Caco-2 (cell line): ENCODE measurements at regions not wholly inside any gene's neighbourhood (a gene's known extent, or its start where the extent isn't known, plus 50 kb on each side); places are given as distances from the start of the nearest gene placed in this dataset.

Source experiments
- BruUV-seq: library from RNA; stranded (reverse); fragments of 400-500 nt; replicated peaks from 2 replicates; lab custom pipeline; 2021; lab: Mats Ljungman, UMichigan
- CTCF ChIA-PET: fragments of 300-600 bp; sonication (Branson Sonifier 250); formaldehyde crosslinking; loops from one replicate; lab custom pipeline; 2022; ENCODE audit warnings: antibody characterized with exemption; lab: Charles Lee
- POLR2A ChIA-PET: fragments of 300-600 bp; sonication (Branson Sonifier 250); formaldehyde crosslinking; loops from one replicate; lab custom pipeline; 2022; ENCODE audit warnings: antibody characterized with exemption; lab: Charles Lee
- DNase-seq, 2 experiments: peaks; one replicate each; pipeline versions ENCODE4 v3.0.0 to v3.0.0-alpha.2; 2020 to 2022
- H3K27me3 ChIP-seq: replicated peaks from 2 replicates; pipeline ENCODE4 v1.6.0; 2011; ENCODE audit warnings: low read length; ENCODE audit not compliant: control insufficient read depth, insufficient read depth
- H3K36me3 ChIP-seq: 2 replicates; pipeline ENCODE4 v1.5.1; 2011; ENCODE audit warnings: low read length; ENCODE audit not compliant: control insufficient read depth, insufficient read depth
- H3K4me1 ChIP-seq: fragments of 250-450 bp; sonication (Bioruptor Pico); 2 replicates; pipeline ENCODE4 v1.5.1; 2020; ENCODE audit warnings: mild to moderate bottlenecking
- H3K4me3 ChIP-seq: 2 replicates; pipeline ENCODE4 v1.5.1; 2011; ENCODE audit warnings: low read depth, mild to moderate bottlenecking, control low read depth, low read length
- H3K9me3 ChIP-seq: fragments of 250-450 bp; sonication (Bioruptor Pico); 2 replicates; pipeline ENCODE4 v1.5.1; 2020; ENCODE audit warnings: mild to moderate bottlenecking, moderate library complexity
- H3K27ac Mint-ChIP-seq: one replicate; pipeline ENCODE4 v1.8.0; 2022; ENCODE audit warnings: mixed read lengths; ENCODE audit not compliant: unreplicated experiment
- H3K27me3 Mint-ChIP-seq: one replicate; pipeline ENCODE4 v1.8.0; 2022; ENCODE audit warnings: mixed read lengths; ENCODE audit not compliant: insufficient read depth, unreplicated experiment
- H3K36me3 Mint-ChIP-seq: one replicate; pipeline ENCODE4 v1.8.0; 2022; ENCODE audit warnings: mild to moderate bottlenecking, mixed read lengths; ENCODE audit not compliant: insufficient read depth, unreplicated experiment
- H3K4me1 Mint-ChIP-seq: one replicate; pipeline ENCODE4 v1.8.0; 2022; ENCODE audit warnings: low read depth, mixed read lengths; ENCODE audit not compliant: unreplicated experiment
- H3K4me3 Mint-ChIP-seq: one replicate; pipeline ENCODE4 v1.8.0; 2022; ENCODE audit warnings: mild to moderate bottlenecking, moderate library complexity, mixed read lengths; ENCODE audit not compliant: unreplicated experiment
- H3K9me3 Mint-ChIP-seq: one replicate; pipeline ENCODE4 v1.8.0; 2022; ENCODE audit warnings: mixed read lengths; ENCODE audit not compliant: unreplicated experiment
- intact Hi-C: fragments of 100-400 bp; cut with micrococcal nuclease; formaldehyde crosslinking; loops from one replicate; pipeline ENCODE4 v1.10.0; 2022; ENCODE audit not compliant: unreplicated experiment
- TF ChIP-seq, protein P1 (sequence below), 2 experiments: fragments of 200-600 bp in 1 of 2; IDR thresholded peaks; 1 replicate in 1 of 2; 2 replicates in 1 of 2; pipeline versions ENCODE4 v1.5.1 to v1.8.0; 2011 to 2022; ENCODE audit warnings: antibody characterized with exemption in 1 of 2, control low read depth in 1 of 2, inconsistent platforms in 1 of 2, low read depth in 1 of 2, low read length in 1 of 2, mild to moderate bottlenecking in 1 of 2, moderate library complexity in 1 of 2; ENCODE audit not compliant: insufficient read depth in 1 of 2, severe bottlenecking in 1 of 2, unreplicated experiment in 1 of 2

- Mint-ChIP-seq H3K4me1 (no peaks in the 10 kb centered on the region), H3K4me3 (no peak overlapping the region), H3K36me3 (no peaks in the 10 kb centered on the region), H3K27ac (no peak overlapping the region), H3K27me3 (peaks cover 21% of the 10 kb centered on the region), H3K9me3 (no peaks in the 10 kb centered on the region)
- BruUV-seq = no TSS peak
- no peaks in the 10 kb centered on the region for H3K27me3 ChIP-seq
- no peak for DNase-seq
- intact Hi-C loops = no loop called here
- POLR2A ChIA-PET = no interaction called here
- TF ChIP-seq, protein P1, sequence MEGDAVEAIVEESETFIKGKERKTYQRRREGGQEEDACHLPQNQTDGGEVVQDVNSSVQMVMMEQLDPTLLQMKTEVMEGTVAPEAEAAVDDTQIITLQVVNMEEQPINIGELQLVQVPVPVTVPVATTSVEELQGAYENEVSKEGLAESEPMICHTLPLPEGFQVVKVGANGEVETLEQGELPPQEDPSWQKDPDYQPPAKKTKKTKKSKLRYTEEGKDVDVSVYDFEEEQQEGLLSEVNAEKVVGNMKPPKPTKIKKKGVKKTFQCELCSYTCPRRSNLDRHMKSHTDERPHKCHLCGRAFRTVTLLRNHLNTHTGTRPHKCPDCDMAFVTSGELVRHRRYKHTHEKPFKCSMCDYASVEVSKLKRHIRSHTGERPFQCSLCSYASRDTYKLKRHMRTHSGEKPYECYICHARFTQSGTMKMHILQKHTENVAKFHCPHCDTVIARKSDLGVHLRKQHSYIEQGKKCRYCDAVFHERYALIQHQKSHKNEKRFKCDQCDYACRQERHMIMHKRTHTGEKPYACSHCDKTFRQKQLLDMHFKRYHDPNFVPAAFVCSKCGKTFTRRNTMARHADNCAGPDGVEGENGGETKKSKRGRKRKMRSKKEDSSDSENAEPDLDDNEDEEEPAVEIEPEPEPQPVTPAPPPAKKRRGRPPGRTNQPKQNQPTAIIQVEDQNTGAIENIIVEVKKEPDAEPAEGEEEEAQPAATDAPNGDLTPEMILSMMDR (IDR thresholded peaks at IDR 0.05; ENCODE audit: insufficient read depth in 1 of 2, low read depth in 1 of 2, low read length in 1 of 2, severe bottlenecking in 1 of 2, unreplicated experiment in 1 of 2) = no peak
- H3K36me3 ChIP-seq = no peaks in the 10 kb centered on the region
- CTCF ChIA-PET = no interaction called here
- H3K4me3 ChIP-seq = no peak overlapping the region
- H3K4me1 ChIP-seq = no peaks in the 10 kb centered on the region
- no peaks in the 10 kb centered on the region for H3K9me3 ChIP-seq
Measured at GRCh38 chr22:34851918-34852662, 213.9 kb upstream of the ISX start.

DNA sequence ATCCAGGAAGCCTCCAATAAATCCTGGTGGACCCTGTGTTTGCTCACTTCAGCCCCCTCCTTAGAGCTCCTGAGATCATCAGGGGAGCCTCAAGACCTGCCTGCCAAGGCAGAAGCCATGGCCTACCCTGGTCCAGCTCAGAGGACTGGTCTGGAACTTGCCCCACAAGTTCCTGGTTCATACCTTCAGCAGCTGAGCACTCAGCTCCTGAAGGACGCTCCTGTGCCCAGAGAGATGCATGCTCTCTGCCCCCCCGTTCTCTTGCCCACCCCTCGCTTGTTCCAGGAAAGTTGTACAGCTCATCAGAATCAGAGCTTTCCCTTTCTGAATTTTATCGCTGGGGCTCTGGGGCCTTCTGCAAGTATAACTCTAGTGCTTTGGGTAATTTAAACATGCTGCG is 210.5 kb upstream of the ISX start:
- H3K27ac Mint-ChIP-seq = no peak overlapping the region
- Histone ChIP-seq H3K27me3 (no peaks in the 10 kb centered on the region), H3K36me3 (no peaks in the 10 kb centered on the region), H3K9me3 (no peaks in the 10 kb centered on the region), H3K4me3 (no peak overlapping the region), H3K4me1 (no peaks in the 10 kb centered on the region)
- peaks cover 10% of the 10 kb centered on the region for H3K9me3 Mint-ChIP-seq
- H3K4me3 Mint-ChIP-seq = no peak overlapping the region
- BruUV-seq = no TSS peak
- no peaks in the 10 kb centered on the region for H3K4me1 Mint-ChIP-seq
- POLR2A ChIA-PET = no interaction called here
- intact Hi-C loops = no loop called here
- no peaks in the 10 kb centered on the region for H3K36me3 Mint-ChIP-seq
- peaks cover 18% of the 10 kb centered on the region for H3K27me3 Mint-ChIP-seq
- CTCF ChIA-PET = no interaction called here
- TF ChIP-seq, protein P1 (IDR thresholded peaks at IDR 0.05; ENCODE audit: insufficient read depth in 1 of 2, low read depth in 1 of 2, low read length in 1 of 2, severe bottlenecking in 1 of 2, unreplicated experiment in 1 of 2) = no peak
- DNase-seq = no peak

DNA sequence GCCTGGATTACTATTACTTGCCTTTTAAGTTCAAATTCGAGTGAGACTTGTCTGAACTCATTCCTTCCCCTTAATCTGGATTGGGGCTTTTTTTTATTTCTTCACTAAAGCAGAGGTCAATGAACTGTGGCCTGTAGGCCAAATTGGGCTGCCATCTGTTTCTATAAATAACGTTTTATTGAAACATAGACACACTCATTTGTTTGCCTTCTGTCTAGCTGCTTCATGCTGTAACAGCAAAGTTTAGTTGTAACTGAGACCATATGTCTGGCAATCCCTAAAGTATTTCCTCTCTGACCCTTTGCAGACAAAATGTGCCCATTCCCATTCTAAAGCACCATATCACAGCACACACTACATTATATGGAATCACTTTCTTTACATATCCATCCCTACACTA is 207.9 kb upstream of the ISX start:
- Histone ChIP-seq H3K9me3 (no peaks in the 10 kb centered on the region), H3K36me3 (no peaks in the 10 kb centered on the region), H3K4me3 (no peak overlapping the region), H3K27me3 (no peaks in the 10 kb centered on the region), H3K4me1 (no peaks in the 10 kb centered on the region)
- Mint-ChIP-seq H3K27ac (no peak overlapping the region), H3K9me3 (peaks cover 10% of the 10 kb centered on the region), H3K4me1 (no peaks in the 10 kb centered on the region), H3K36me3 (no peaks in the 10 kb centered on the region), H3K4me3 (no peak overlapping the region), H3K27me3 (peaks cover 7% of the 10 kb centered on the region)
- intact Hi-C loops = no loop called here
- no TSS peak for BruUV-seq
- DNase-seq = no peak
- ChIA-PET POLR2A (no interaction called here), CTCF (no interaction called here)
- TF ChIP-seq, protein P1 (IDR thresholded peaks at IDR 0.05; ENCODE audit: insufficient read depth in 1 of 2, low read depth in 1 of 2, low read length in 1 of 2, severe bottlenecking in 1 of 2, unreplicated experiment in 1 of 2) = no peak
